ENCODE measurements at regions not wholly inside any gene's neighbourhood (a gene's known extent, or its start where the extent isn't known, plus 50 kb on each side); places are given as distances from the start of the nearest gene placed in this dataset.

- no TSS peak for BruUV-seq (replicated peaks)
- CTCF ChIA-PET, result no interaction called here
Observed at GRCh38 chr2:161030260-161031063, 129.8 kb upstream of the TANK start.

GRCh38 chr2:161031511-161031910 is 128.7 kb upstream of the TANK start:
- no TSS peak for BruUV-seq (replicated peaks)
- POLR2A ChIA-PET (ENCODE audit: low non-redundant PET), result no interaction called here
- TF ChIP-seq EZH2 (IDR thresholded peaks at IDR 0.05; ENCODE audit: borderline replicate concordance, low read depth, low read length, poor library complexity, severe bottlenecking), result no peak
- TF ChIP-seq CTCF (conservative IDR thresholded peaks at IDR 0.05; ENCODE audit: low read depth, low read length), result no peak
- Histone ChIP-seq H3K4me3 (ENCODE audit: low read depth, low read length, poor library complexity, severe bottlenecking) (no peak overlapping the region), H3K36me3 (ENCODE audit: insufficient read depth, low read length, poor library complexity, severe bottlenecking) (no peaks in the 10 kb centered on the region), H3K9me3 (ENCODE audit: low read depth, low read length, poor library complexity, severe bottlenecking) (no peaks in the 10 kb centered on the region), H3K27ac (ENCODE audit: low read depth, low read length, poor library complexity, severe bottlenecking) (no peak overlapping the region), H3K27me3 (replicated peaks; ENCODE audit: insufficient read depth, low read depth, low read length, poor library complexity) (no peaks in the 10 kb centered on the region), H3K4me1 (ENCODE audit: insufficient read depth, low read length, poor library complexity, severe bottlenecking) (no peaks in the 10 kb centered on the region)
- CTCF ChIA-PET, result no interaction called here
- intact Hi-C loops (cut with micrococcal nuclease; ENCODE audit: unreplicated experiment), result no loop called here
- DNase-seq (ENCODE audit: low spot score), result no peak

More at GRCh38 chr2:161030260-161031063, 129.8 kb upstream of the TANK start:
- POLR2A ChIA-PET (ENCODE audit: low non-redundant PET), result no interaction called here
- intact Hi-C loops (cut with micrococcal nuclease; ENCODE audit: unreplicated experiment), result no loop called here
- DNase-seq (ENCODE audit: low spot score), result no peak
- H3K4me1 ChIP-seq (ENCODE audit: insufficient read depth, low read length, poor library complexity, severe bottlenecking), result no peaks in the 10 kb centered on the region
- TF ChIP-seq CTCF (conservative IDR thresholded peaks at IDR 0.05; ENCODE audit: low read depth, low read length), result no peak
- TF ChIP-seq EZH2 (IDR thresholded peaks at IDR 0.05; ENCODE audit: borderline replicate concordance, low read depth, low read length, poor library complexity, severe bottlenecking), result no peak
- H3K27ac ChIP-seq (ENCODE audit: low read depth, low read length, poor library complexity, severe bottlenecking), result no peak overlapping the region
- H3K27me3 ChIP-seq (replicated peaks; ENCODE audit: insufficient read depth, low read depth, low read length, poor library complexity), result no peaks in the 10 kb centered on the region
- no peaks in the 10 kb centered on the region for H3K36me3 ChIP-seq (ENCODE audit: insufficient read depth, low read length, poor library complexity, severe bottlenecking)
- no peak overlapping the region for H3K4me3 ChIP-seq (ENCODE audit: low read depth, low read length, poor library complexity, severe bottlenecking)
- no peaks in the 10 kb centered on the region for H3K9me3 ChIP-seq (ENCODE audit: low read depth, low read length, poor library complexity, severe bottlenecking)

GRCh38 chr2:161032635-161033034 is 127.6 kb upstream of the TANK start:
- no peaks in the 10 kb centered on the region for H3K9me3 ChIP-seq (ENCODE audit: low read depth, low read length, poor library complexity, severe bottlenecking)
- CTCF ChIA-PET, result no interaction called here
- TF ChIP-seq CTCF (conservative IDR thresholded peaks at IDR 0.05; ENCODE audit: low read depth, low read length) (no peak), EZH2 (IDR thresholded peaks at IDR 0.05; ENCODE audit: borderline replicate concordance, low read depth, low read length, poor library complexity, severe bottlenecking) (no peak)
- H3K27me3 ChIP-seq (replicated peaks; ENCODE audit: insufficient read depth, low read depth, low read length, poor library complexity), result no peaks in the 10 kb centered on the region
- H3K27ac ChIP-seq (ENCODE audit: low read depth, low read length, poor library complexity, severe bottlenecking), result no peak overlapping the region
- DNase-seq (ENCODE audit: low spot score), result no peak
- no TSS peak for BruUV-seq (replicated peaks)
- H3K4me1 ChIP-seq (ENCODE audit: insufficient read depth, low read length, poor library complexity, severe bottlenecking), result no peaks in the 10 kb centered on the region
- H3K36me3 ChIP-seq (ENCODE audit: insufficient read depth, low read length, poor library complexity, severe bottlenecking), result no peaks in the 10 kb centered on the region
- POLR2A ChIA-PET (ENCODE audit: low non-redundant PET), result no interaction called here
- H3K4me3 ChIP-seq (ENCODE audit: low read depth, low read length, poor library complexity, severe bottlenecking), result no peak overlapping the region
- intact Hi-C loops (cut with micrococcal nuclease; ENCODE audit: unreplicated experiment), result no loop called here
